GM23338 (cell line): ENCODE measurements at regions not wholly inside any gene's neighbourhood (a gene's known extent, or its start where the extent isn't known, plus 50 kb on each side); places are given as distances from the start of the nearest gene placed in this dataset.

Source experiments
- CTCF ChIP-seq, 2 experiments: fragments of 200-600 bp in 1 of 2; sonication (generic) in 1 of 2; conservative IDR thresholded peaks; 2 replicates each; pipeline versions ENCODE4 v1.5.1 to v1.6.1; 2016 to 2017; ENCODE audit warnings: antibody characterized with exemption in 2 of 2, low read depth in 2 of 2, mild to moderate bottlenecking in 2 of 2, moderate library complexity in 1 of 2
- EZH2 ChIP-seq: fragments of 200-600 bp; sonication (generic); IDR thresholded peaks from one replicate; pipeline ENCODE4 v1.8.0; 2017; ENCODE audit warnings: antibody characterized with exemption, mild to moderate bottlenecking, low read depth; ENCODE audit not compliant: unreplicated experiment
- JUNB ChIP-seq: IDR thresholded peaks from one replicate; pipeline ENCODE4 v1.6.1; 2016; ENCODE audit warnings: antibody characterized with exemption; ENCODE audit not compliant: unreplicated experiment
- POLR2AphosphoS5 ChIP-seq: IDR thresholded peaks from 2 replicates; pipeline ENCODE4 v1.6.1; 2016; ENCODE audit warnings: antibody characterized with exemption, low read depth
- REST ChIP-seq: IDR thresholded peaks from one replicate; pipeline ENCODE4 v1.6.1; 2018; ENCODE audit warnings: antibody characterized with exemption; ENCODE audit not compliant: unreplicated experiment
- ZNF331 ChIP-seq: fragments of 250-450 bp; sonication (Bioruptor Pico); IDR thresholded peaks from 2 replicates; pipeline ENCODE4 v1.5.0; 2020; ENCODE audit warnings: low read depth, mild to moderate bottlenecking, moderate library complexity
- TF ChIP-seq, protein P1 (sequence below): IDR thresholded peaks from 2 replicates; pipeline ENCODE4 v1.6.1; 2016; ENCODE audit warnings: antibody characterized with exemption

- TF ChIP-seq CTCF (conservative IDR thresholded peaks at IDR 0.05; ENCODE audit: low read depth in 2 of 2) (no peak), POLR2AphosphoS5 (no peak), EZH2 (no peak), JUNB (no peak), ZNF331 (CRISPR knock-in tag) (no peak), REST (no peak)
- TF ChIP-seq, protein P1, sequence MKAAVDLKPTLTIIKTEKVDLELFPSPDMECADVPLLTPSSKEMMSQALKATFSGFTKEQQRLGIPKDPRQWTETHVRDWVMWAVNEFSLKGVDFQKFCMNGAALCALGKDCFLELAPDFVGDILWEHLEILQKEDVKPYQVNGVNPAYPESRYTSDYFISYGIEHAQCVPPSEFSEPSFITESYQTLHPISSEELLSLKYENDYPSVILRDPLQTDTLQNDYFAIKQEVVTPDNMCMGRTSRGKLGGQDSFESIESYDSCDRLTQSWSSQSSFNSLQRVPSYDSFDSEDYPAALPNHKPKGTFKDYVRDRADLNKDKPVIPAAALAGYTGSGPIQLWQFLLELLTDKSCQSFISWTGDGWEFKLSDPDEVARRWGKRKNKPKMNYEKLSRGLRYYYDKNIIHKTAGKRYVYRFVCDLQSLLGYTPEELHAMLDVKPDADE: no peak
These were observed 199.0 kb downstream of the EXOC5 start for GRCh38 chr14:57069702-57070101.
